ENCODE measurements at regions not wholly inside any gene's neighbourhood (a gene's known extent, or its start where the extent isn't known, plus 50 kb on each side); places are given as distances from the start of the nearest gene placed in this dataset.

- no peak overlapping the region for H3K4me3 ChIP-seq (ENCODE audit: low read depth, low read length)
- DNase-seq (ENCODE audit: low read depth), result no peak
- no peak for TF ChIP-seq CTCF (IDR thresholded peaks at IDR 0.05; ENCODE audit: insufficient read depth, low read depth, low read length, missing control alignments)
Observed at GRCh38 chr2:550860-551567, 126.2 kb downstream of the TMEM18 start.

- H3K4me3 ChIP-seq (ENCODE audit: low read depth, low read length), result no peak overlapping the region
- TF ChIP-seq CTCF (IDR thresholded peaks at IDR 0.05; ENCODE audit: insufficient read depth, low read depth, low read length, missing control alignments), result no peak
- no peak for DNase-seq (ENCODE audit: low read depth)
Observed at GRCh38 chr2:545711-546650, 131.2 kb downstream of the TMEM18 start.

GRCh38 chr2:545228-545627 is 132.0 kb downstream of the TMEM18 start:
- DNase-seq (ENCODE audit: low read depth), result no peak
- no peak for TF ChIP-seq CTCF (IDR thresholded peaks at IDR 0.05; ENCODE audit: insufficient read depth, low read depth, low read length, missing control alignments)
- H3K4me3 ChIP-seq (ENCODE audit: low read depth, low read length), result no peak overlapping the region

- TF ChIP-seq CTCF (IDR thresholded peaks at IDR 0.05; ENCODE audit: insufficient read depth, low read depth, low read length, missing control alignments), result no peak
- no peak overlapping the region for H3K4me3 ChIP-seq (ENCODE audit: low read depth, low read length)
- no peak for DNase-seq (ENCODE audit: low read depth)
Observed at GRCh38 chr2:538646-539045, 138.6 kb downstream of the TMEM18 start.

GRCh38 chr2:535222-535621 is 142.0 kb downstream of the TMEM18 start:
- no peak for TF ChIP-seq CTCF (IDR thresholded peaks at IDR 0.05; ENCODE audit: insufficient read depth, low read depth, low read length, missing control alignments)
- no peak for DNase-seq (ENCODE audit: low read depth)

DNA sequence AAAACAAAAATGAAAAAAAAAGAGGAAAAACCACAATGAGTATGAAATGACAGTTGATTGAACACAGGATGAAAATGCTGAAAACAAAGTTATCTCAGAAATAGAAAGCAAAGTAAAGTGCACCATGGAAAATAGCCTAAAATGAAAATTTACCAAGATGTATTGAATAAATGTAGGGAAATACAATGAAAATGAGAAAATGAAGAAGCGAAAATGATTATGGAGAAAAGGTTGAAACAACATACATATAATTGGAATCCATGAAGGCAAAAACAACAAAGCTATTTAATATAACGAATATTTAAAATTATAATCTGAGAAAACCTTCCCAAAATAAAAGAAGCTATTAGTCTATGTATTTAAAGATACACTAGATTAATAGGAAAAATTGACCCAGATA is 147.4 kb downstream of the TMEM18 start:
- no peak overlapping the region for H3K4me3 ChIP-seq (ENCODE audit: low read depth, low read length)
- no peak for TF ChIP-seq CTCF (IDR thresholded peaks at IDR 0.05; ENCODE audit: insufficient read depth, low read depth, low read length, missing control alignments)
- DNase-seq (ENCODE audit: low read depth), result no peak

More at GRCh38 chr2:535222-535621, 142.0 kb downstream of the TMEM18 start:
- H3K4me3 ChIP-seq (ENCODE audit: low read depth, low read length), result no peak overlapping the region
